ENCODE measurements at regions not wholly inside any gene's neighbourhood (a gene's known extent, or its start where the extent isn't known, plus 50 kb on each side); places are given as distances from the start of the nearest gene placed in this dataset.

DNA sequence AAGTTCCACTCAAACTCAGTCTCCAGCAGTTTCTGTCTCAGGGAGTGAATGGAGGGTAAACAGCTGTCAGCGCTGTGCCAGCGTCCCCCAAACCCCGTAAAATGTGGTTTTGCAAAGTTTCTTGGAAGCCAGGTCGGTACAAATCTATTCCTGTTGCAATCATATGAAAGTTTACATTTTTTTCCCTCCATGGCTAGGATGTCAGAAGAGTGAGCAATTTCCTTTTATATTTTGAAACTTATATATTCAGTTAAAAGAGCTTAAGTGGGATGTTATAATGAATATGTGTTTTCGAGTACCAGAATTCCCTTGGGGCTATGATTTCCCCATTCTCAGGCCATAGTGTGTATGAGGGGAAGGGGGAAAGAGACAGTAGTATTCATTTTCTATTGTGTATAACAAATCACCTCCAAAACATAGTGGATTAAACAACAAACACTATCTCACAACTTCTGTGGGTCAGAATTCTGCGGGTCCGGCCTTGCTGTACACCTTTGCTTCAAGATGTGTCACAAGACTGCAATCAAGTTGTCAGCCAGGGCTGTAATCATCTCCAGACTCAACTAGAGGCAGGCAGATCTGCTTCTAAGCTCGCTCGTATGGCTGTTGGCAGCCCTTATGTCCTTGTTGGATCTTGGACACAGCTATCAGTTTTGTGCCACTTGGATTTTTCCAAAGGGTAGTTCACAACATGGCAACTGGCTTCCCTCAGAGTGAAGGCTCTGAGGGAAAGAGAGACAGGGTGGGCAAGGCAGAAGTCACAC lies 107.4 kb downstream of the SNX18 start:
- in situ Hi-C loops (cut with HindIII; ENCODE audit: low sequenced_read_pairs): no loop called here

- in situ Hi-C loops (cut with HindIII; ENCODE audit: low sequenced_read_pairs): no loop called here
Measured at GRCh38 chr5:54621709-54622108, 104.2 kb downstream of the SNX18 start.

GRCh38 chr5:54621048-54621447 lies 103.5 kb downstream of the SNX18 start:
- in situ Hi-C loops (cut with HindIII; ENCODE audit: low sequenced_read_pairs): no loop called here

- in situ Hi-C loops (cut with HindIII; ENCODE audit: low sequenced_read_pairs): no loop called here
Measured at GRCh38 chr5:54620141-54620933, 102.8 kb downstream of the SNX18 start.

GRCh38 chr5:54619731-54620130 lies 102.2 kb downstream of the SNX18 start:
- in situ Hi-C loops (cut with HindIII; ENCODE audit: low sequenced_read_pairs): no loop called here

GRCh38 chr5:54616518-54617220 lies 99.1 kb downstream of the SNX18 start:
- in situ Hi-C loops (cut with HindIII; ENCODE audit: low sequenced_read_pairs): no loop called here

DNA sequence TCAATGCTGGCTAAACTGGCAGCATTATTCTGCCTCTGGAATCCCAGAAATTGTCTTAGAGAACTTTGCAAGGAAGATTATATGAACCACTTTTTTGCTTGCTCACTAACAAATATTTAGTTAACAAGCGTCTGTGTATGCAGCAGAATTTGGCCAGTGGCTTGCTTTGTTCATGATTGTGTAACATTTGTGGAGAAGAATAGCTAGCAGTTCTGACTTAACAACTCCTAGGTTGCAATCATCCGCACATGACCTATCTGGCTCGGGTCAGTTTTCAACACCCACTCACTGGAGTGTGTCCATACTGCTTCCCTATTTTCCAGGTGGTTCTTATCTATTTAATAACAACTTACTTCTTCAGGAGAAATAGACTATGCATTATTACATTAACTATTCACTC lies 98.5 kb downstream of the SNX18 start:
- in situ Hi-C loops (cut with HindIII; ENCODE audit: low sequenced_read_pairs): no loop called here

- in situ Hi-C loops (cut with HindIII; ENCODE audit: low sequenced_read_pairs): no loop called here
Measured at GRCh38 chr5:54615381-54615780, 97.8 kb downstream of the SNX18 start.

GRCh38 chr5:54612711-54613110 lies 95.2 kb downstream of the SNX18 start:
- in situ Hi-C loops (cut with HindIII; ENCODE audit: low sequenced_read_pairs): no loop called here

DNA sequence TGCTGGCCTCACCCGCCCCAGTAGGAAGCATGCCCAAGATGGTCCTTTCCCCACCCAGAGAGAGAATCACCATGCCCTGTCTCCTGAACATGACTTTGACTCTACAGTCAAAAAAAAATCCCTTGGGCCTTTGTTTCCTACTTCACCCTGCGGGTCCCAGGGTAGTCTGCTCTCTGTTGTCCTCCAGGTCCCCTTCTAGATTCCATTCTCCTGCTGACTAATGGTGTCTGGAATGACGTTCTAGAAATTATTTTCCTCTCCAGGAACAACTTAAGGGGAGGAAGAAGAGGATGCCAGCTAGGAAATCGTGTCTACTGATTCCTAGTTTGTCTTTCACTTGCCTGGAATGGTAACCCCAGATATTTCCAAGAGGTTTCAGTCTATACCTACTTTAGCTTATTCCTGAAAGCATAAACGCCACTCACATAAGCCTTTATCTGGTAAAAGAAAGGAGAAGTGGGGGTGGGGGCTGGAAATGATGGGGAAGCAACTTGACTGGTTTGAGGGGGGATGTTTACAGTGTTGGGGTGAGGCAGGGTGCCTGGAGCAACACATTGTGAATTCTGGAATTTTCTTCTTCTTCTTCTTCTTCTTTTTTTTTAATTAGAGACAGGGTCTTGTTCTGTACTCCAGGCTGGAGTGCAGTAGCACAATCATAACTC lies 93.9 kb downstream of the SNX18 start:
- in situ Hi-C loops (cut with HindIII; ENCODE audit: low sequenced_read_pairs): no loop called here

- in situ Hi-C loops (cut with HindIII; ENCODE audit: low sequenced_read_pairs): no loop called here
Measured at GRCh38 chr5:54610197-54610944, 92.8 kb downstream of the SNX18 start.

- in situ Hi-C loops (cut with HindIII; ENCODE audit: low sequenced_read_pairs): no loop called here
Measured at GRCh38 chr5:54608423-54609085, 91.0 kb downstream of the SNX18 start.

GRCh38 chr5:54607006-54607405 lies 89.4 kb downstream of the SNX18 start:
- in situ Hi-C loops (cut with HindIII; ENCODE audit: low sequenced_read_pairs): no loop called here

GRCh38 chr5:54603372-54603771 lies 85.8 kb downstream of the SNX18 start:
- in situ Hi-C loops (cut with HindIII; ENCODE audit: low sequenced_read_pairs): no loop called here

DNA sequence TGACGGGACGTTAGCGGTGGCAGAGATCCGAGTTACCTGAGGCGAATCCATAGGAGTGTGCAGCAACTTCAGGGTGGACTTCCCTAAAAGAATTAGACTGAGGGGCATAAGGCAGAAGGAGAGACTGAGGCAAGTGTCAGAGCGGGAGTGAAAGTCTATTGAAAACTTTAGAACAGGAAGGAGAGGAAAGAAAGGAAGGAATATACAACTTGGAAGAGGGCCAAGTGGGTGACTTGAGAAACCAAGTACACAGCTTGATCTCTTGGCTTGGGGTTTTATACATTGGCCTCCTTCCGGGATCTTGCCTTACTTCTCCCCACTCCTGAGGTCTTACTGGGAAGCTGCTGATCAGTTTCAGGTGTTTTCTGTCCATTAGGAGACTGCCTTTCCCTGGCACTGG lies 84.9 kb downstream of the SNX18 start:
- in situ Hi-C loops (cut with HindIII; ENCODE audit: low sequenced_read_pairs): no loop called here

DNA sequence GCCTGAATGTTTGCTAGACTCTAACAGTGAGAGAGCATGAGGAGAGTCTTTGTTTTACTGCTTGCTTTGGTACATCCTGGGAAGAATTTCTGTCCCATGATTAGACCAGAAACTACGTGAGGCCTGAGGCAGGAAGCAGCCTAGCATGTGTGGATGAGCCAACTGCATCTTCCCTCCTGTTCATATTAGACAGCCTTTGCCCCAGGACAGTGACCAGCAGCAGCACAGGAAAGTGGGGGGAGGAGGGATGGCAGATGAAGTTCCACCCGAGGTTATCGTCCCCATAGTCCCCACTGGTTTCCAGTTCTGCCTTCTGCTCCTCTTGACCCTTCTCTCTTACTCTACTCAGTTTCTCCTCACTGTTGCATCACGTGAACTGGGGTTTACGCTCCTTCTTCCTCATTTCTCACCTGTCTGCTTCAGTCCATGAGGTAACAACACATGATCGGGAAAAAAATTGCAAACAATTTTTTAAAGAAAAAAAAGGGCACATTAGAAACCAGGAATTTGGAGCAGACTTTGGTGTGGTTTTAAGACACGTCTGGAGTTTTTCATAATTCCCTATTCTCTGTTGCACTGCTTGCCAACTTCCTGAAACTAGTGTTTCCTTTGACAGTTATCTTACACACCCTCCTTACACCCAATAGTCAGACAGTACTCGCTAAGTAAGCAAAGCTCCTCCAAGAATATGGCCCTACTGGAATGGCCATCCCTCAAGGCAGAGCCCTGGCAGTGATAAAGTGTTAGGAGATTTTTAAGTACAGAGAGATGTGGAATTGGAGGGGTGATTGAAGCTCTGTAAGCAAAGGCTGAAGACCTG lies 84.1 kb downstream of the SNX18 start:
- in situ Hi-C loops (cut with HindIII; ENCODE audit: low sequenced_read_pairs): no loop called here
